Esophagus muscularis mucosa (tissue), 4 donors: ENCODE measurements at regions not wholly inside any gene's neighbourhood (a gene's known extent, or its start where the extent isn't known, plus 50 kb on each side); places are given as distances from the start of the nearest gene placed in this dataset.
"Not testable (repeated sequence)": the region's sequence is repeated elsewhere in the genome, so short reads cannot be mapped to it uniquely, and the experiment has no call there.

Experiments used
- DNase-seq: peaks from one replicate; pipeline ENCODE4 v3.0.0-alpha.2; 2017; ENCODE audit errors: extremely low spot score
- H3K27ac ChIP-seq, 4 donors: fragments of 200-600 bp; sonication (generic); replicated peaks in 1 of 4; 1 replicate in 3 of 4; 2 replicates in 1 of 4; pipeline ENCODE4 v1.5.1; 2016 to 2019; ENCODE audit warnings: mild to moderate bottlenecking in 1 of 4
- H3K27me3 ChIP-seq, 4 donors: fragments of 200-600 bp; sonication (generic); one replicate each; pipeline versions ENCODE4 v1.5.1 to v1.6.0; 2016 to 2019
- H3K36me3 ChIP-seq, 4 donors: fragments of 200-600 bp; sonication (generic); one replicate each; pipeline ENCODE4 v1.5.1; 2016 to 2019
- H3K4me1 ChIP-seq, 4 donors: fragments of 200-600 bp; sonication (generic); one replicate each; pipeline ENCODE4 v1.5.1; 2016 to 2019
- H3K4me3 ChIP-seq, 4 donors: fragments of 200-600 bp; sonication (generic); 1 replicate in 2 of 4; 2 replicates in 2 of 4; pipeline ENCODE4 v1.5.1; 2016 to 2019; ENCODE audit warnings: mild to moderate bottlenecking in 4 of 4, moderate library complexity in 1 of 4
- H3K9me3 ChIP-seq, 4 donors: fragments of 200-600 bp; sonication (generic); 1 replicate in 3 of 4; 2 replicates in 1 of 4; pipeline ENCODE4 v1.5.1; 2016 to 2019
- CTCF ChIP-seq, 3 experiments: fragments of 200-600 bp in 2 of 3; fragments of 450-650 bp in 1 of 3; sonication (generic) in 2 of 3; IDR thresholded peaks; one replicate each; pipeline ENCODE4 v1.5.1; 2017 to 2019; ENCODE audit warnings: antibody characterized with exemption in 3 of 3, mild to moderate bottlenecking in 2 of 3, moderate library complexity in 1 of 3
- EP300 ChIP-seq: sonication (generic); formaldehyde crosslinking; IDR thresholded peaks from one replicate; pipeline ENCODE4 v1.6.1; 2017; ENCODE audit warnings: antibody characterized with exemption
- POLR2A ChIP-seq: fragments of 450-650 bp; IDR thresholded peaks from one replicate; pipeline ENCODE4 v1.6.1; 2017; ENCODE audit warnings: antibody characterized with exemption, moderate library complexity, mild to moderate bottlenecking, low read depth
- POLR2AphosphoS5 ChIP-seq, 2 donors: sonication (generic); formaldehyde crosslinking; IDR thresholded peaks; one replicate each; pipeline ENCODE4 v1.6.1; 2017; ENCODE audit warnings: antibody characterized with exemption in 2 of 2
- WGBS: methylation state at CpG from one replicate; pipeline ENCODE4 v1.1.5; 2018; 5-methylcytosine and 5-hydroxymethylcytosine counted together
- intact Hi-C: fragments of 100-400 bp; cut with DNase I; formaldehyde crosslinking; loops from one replicate; pipeline ENCODE4 v1.15.1; 2023

DNA sequence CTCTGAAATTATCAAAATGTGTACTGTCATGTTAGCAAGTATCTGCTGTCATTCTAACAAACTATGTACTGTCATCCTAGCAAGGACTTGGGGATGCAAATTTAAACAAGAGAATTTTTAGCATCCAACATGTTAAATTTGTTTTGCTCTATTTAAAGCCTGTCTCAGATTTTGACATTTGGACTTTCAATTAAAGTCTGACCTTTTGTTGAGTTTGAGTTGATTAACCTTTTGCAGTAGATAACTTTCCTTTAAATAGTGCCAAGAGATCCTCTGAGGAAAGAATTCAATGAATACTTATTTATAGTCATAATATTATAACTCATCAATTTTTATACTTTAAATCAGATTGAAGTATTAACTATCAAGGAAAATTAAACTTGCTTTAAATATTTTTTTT is 80.2 kb downstream of the TDRD15 start:
- Histone ChIP-seq H3K9me3 (no peaks in the 10 kb centered on the region), H3K27me3 (no peaks in the 10 kb centered on the region), H3K27ac (no peak overlapping the region), H3K4me1 (no peaks in the 10 kb centered on the region), H3K4me3 (no peak overlapping the region), H3K36me3 (no peaks in the 10 kb centered on the region)
- TF ChIP-seq POLR2A (no peak), POLR2AphosphoS5 (IDR thresholded peaks at IDR 0.05) (no peak), EP300 (no peak), CTCF (IDR thresholded peaks at IDR 0.05) (no peak)
- intact Hi-C loops: no loop called here
- DNase-seq: no peak

GRCh38 chr2:21214085-21214484 is 90.3 kb downstream of the TDRD15 start:
- H3K4me1 ChIP-seq, H3K27ac ChIP-seq, H3K36me3 ChIP-seq, intact Hi-C loops, H3K9me3 ChIP-seq, H3K4me3 ChIP-seq, DNase-seq, H3K27me3 ChIP-seq: not testable (repeated sequence)
- WGBS: 89% methylated on average over 8 of the region's 10 CpGs

- Histone ChIP-seq H3K27me3 (no peaks in the 10 kb centered on the region), H3K4me1 (peaks cover 0 to 6% (median 1%) of the 10 kb centered on the region in 4 donors), H3K27ac (no peak overlapping the region), H3K36me3 (no peaks in the 10 kb centered on the region), H3K4me3 (no peak overlapping the region), H3K9me3 (no peaks in the 10 kb centered on the region)
- DNase-seq: no peak
- intact Hi-C loops: no loop called here
- TF ChIP-seq POLR2AphosphoS5 (IDR thresholded peaks at IDR 0.05) (no peak), CTCF (IDR thresholded peaks at IDR 0.05) (no peak), EP300 (no peak), POLR2A (no peak)
These were observed 93.7 kb downstream of the TDRD15 start for GRCh38 chr2:21217442-21217841.

- H3K4me3 ChIP-seq: no peak overlapping the region
- H3K27me3 ChIP-seq: no peaks in the 10 kb centered on the region
- DNase-seq: no peak
- 48% methylated on average over 1 of the region's 1 CpG for WGBS
- intact Hi-C loops: no loop called here
- TF ChIP-seq CTCF (IDR thresholded peaks at IDR 0.05) (no peak), POLR2A (no peak), POLR2AphosphoS5 (IDR thresholded peaks at IDR 0.05) (no peak), EP300 (no peak)
- peaks cover 0 to 6% (median 1%) of the 10 kb centered on the region in 4 donors for H3K4me1 ChIP-seq
- no peaks in the 10 kb centered on the region for H3K36me3 ChIP-seq
- H3K27ac ChIP-seq: no peak overlapping the region
- no peaks in the 10 kb centered on the region for H3K9me3 ChIP-seq
These were observed 97.2 kb downstream of the TDRD15 start for GRCh38 chr2:21220930-21221329.

DNA sequence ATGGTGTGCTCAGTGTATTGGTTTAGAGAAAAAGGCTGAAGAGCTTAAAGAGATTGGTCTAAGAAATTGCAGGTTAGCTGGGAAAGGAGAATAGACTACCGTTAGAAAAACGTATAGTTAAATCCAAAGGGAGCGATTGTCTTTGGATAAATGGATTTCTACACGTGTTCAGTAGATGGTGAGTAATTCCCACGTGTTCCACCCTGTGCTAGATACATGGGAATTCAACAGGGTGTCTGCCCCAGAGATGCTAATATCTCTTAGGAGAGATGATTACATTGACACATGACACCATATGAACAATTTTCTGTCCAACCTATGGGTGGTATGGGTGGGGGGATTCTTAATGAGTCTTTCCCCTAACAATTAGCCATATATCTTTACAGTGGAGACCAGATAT is 99.8 kb downstream of the TDRD15 start:
- no peak overlapping the region for H3K4me3 ChIP-seq
- intact Hi-C loops: no loop called here
- no peak for DNase-seq
- WGBS: 80% methylated on average over 5 of the region's 5 CpGs
- H3K4me1 ChIP-seq: peaks cover 0 to 6% (median 1%) of the 10 kb centered on the region in 4 donors
- H3K9me3 ChIP-seq: no peaks in the 10 kb centered on the region
- no peak overlapping the region for H3K27ac ChIP-seq
- H3K36me3 ChIP-seq: no peaks in the 10 kb centered on the region
- H3K27me3 ChIP-seq: no peaks in the 10 kb centered on the region
- TF ChIP-seq POLR2A (no peak), EP300 (no peak), POLR2AphosphoS5 (IDR thresholded peaks at IDR 0.05) (no peak), CTCF (IDR thresholded peaks at IDR 0.05) (no peak)
